H7 (cell line): ENCODE measurements at regions not wholly inside any gene's neighbourhood (a gene's known extent, or its start where the extent isn't known, plus 50 kb on each side); places are given as distances from the start of the nearest gene placed in this dataset.

Experiments
- DNase-seq: peaks from one replicate; pipeline ENCODE4 v3.0.0; 2012
- H3K27me3 ChIP-seq: 2 replicates; pipeline ENCODE4 v1.6.0; 2011; ENCODE audit warnings: mild to moderate bottlenecking, low read length; ENCODE audit not compliant: control insufficient read depth, insufficient read depth
- H3K36me3 ChIP-seq: replicated peaks from 2 replicates; pipeline ENCODE4 v1.5.1; 2011; ENCODE audit warnings: low read length; ENCODE audit not compliant: control insufficient read depth, insufficient read depth
- H3K4me3 ChIP-seq: 2 replicates; pipeline ENCODE4 v1.5.1; 2011; ENCODE audit warnings: low read depth, mild to moderate bottlenecking, control low read depth, low read length, moderate library complexity; ENCODE audit not compliant: insufficient read depth

GRCh38 chr1:57886376-57886775, 462.5 kb upstream of the DAB1 start:
- Histone ChIP-seq H3K36me3 (no peaks in the 10 kb centered on the region), H3K4me3 (no peak overlapping the region), H3K27me3 (no peaks in the 10 kb centered on the region)
- DNase-seq, result no peak

DNA sequence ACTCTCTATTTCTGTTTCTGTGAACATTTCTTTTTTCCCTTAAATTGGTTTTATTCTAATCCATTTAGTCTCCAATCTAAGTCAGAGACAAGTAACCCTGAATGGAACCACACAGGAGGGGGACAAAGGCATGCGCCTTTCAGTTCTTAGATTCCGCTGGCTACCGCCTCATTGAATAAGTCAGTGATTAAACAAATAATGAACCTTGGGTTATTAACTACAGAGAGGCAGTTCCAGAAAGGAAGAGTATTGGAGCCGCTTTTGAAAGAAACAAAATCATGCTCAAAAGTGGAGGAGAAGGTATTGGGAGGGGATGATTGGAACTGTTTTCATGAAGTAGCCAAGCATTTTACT, 459.8 kb upstream of the DAB1 start:
- no peak overlapping the region for H3K4me3 ChIP-seq
- no peak for DNase-seq

GRCh38 chr1:57882934-57883641, 459.2 kb upstream of the DAB1 start:
- H3K4me3 ChIP-seq, result no peak overlapping the region
- no peaks in the 10 kb centered on the region for H3K36me3 ChIP-seq
- no peak for DNase-seq
- H3K27me3 ChIP-seq, result no peaks in the 10 kb centered on the region

More for the DNA sequence above, 459.8 kb upstream of the DAB1 start:
- no peaks in the 10 kb centered on the region for H3K36me3 ChIP-seq
- no peaks in the 10 kb centered on the region for H3K27me3 ChIP-seq

- Histone ChIP-seq H3K4me3 (no peak overlapping the region), H3K27me3 (no peaks in the 10 kb centered on the region; the same call in 1 of the 2 replicates), H3K36me3 (no peaks in the 10 kb centered on the region)
- DNase-seq, result no peak
Observed at GRCh38 chr1:57882072-57882471, 458.2 kb upstream of the DAB1 start.

- Histone ChIP-seq H3K27me3 (no peaks in the 10 kb centered on the region; the same call in 1 of the 2 replicates), H3K36me3 (no peaks in the 10 kb centered on the region), H3K4me3 (no peak overlapping the region)
- no peak for DNase-seq
Observed at GRCh38 chr1:57881639-57882038, 457.8 kb upstream of the DAB1 start.

DNA sequence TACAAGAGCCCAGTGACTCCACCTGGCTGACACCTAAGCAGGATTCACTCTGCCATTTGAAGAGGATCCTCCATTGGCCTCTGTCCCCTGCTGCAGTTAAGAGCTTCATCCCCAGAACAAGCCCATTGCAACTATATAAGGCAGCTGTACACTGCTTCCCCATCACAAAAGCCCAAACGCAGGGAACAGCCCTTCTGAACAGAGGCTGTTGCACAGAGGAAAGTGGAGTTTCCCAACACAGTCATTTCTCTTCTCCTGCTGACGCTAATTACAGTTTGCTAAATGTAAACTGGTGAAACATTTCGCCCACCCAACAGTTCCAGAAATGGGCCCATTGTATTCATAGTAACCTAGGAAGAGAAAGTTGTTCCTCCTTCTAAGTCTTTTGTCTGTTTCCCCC, 455.8 kb upstream of the DAB1 start:
- DNase-seq, result no peak
- Histone ChIP-seq H3K27me3 (no peaks in the 10 kb centered on the region; the same call in 1 of the 2 replicates), H3K4me3 (no peak overlapping the region), H3K36me3 (no peaks in the 10 kb centered on the region)

DNA sequence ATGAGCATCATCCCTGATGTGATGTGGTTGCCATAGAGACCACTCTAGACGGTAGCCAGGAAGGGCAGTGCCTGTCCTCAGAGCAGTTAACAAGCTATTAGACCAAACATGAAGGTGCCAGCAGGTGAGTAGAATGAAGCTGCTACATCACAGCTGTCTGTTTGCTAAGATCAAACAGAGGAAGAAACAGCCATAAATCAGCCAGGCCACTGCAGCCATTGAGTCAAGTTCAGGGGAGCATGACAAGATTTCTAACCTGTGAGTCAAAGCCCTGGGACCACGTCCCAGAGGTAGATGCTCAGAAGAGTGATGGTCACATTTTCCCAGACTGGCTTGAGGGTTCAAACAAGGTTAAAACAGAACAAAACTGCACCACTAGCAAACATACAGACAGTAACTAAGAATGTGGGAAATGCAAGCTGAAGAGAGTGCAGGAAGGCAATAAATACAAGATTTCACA, 450.6 kb upstream of the DAB1 start:
- H3K27me3 ChIP-seq, result no peaks in the 10 kb centered on the region; the same call in 1 of the 2 replicates
- no peak overlapping the region for H3K4me3 ChIP-seq
- H3K36me3 ChIP-seq, result no peaks in the 10 kb centered on the region
- DNase-seq, result no peak

- H3K4me3 ChIP-seq, result no peak overlapping the region
- DNase-seq, result no peak
- no peaks in the 10 kb centered on the region; the same call in 1 of the 2 replicates for H3K27me3 ChIP-seq
- no peaks in the 10 kb centered on the region for H3K36me3 ChIP-seq
Observed at GRCh38 chr1:57872913-57873312, 449.1 kb upstream of the DAB1 start.

- Histone ChIP-seq H3K36me3 (no peaks in the 10 kb centered on the region), H3K4me3 (no peak overlapping the region), H3K27me3 (no peaks in the 10 kb centered on the region; the same call in 1 of the 2 replicates)
- no peak for DNase-seq
Observed at GRCh38 chr1:57868908-57869307, 445.0 kb upstream of the DAB1 start.

DNA sequence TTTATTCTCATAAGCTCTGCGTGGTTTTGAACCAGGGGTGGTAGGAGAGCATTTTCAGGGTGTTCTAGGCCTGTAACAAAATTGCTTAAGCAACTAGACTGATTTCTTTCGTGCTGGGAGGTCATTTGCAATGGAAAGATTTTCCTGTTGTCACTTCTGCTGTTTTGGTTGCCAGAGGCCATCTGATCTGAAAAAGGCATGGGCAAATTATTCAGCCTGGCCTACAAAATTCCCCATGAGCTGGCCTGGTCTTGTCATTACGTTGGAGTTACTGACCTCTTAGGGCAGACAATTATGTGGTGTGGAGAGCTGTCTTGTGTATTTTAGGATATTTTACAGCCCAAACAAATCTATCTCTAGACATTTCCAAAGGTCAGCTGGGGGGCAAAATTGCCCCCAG, 444.4 kb upstream of the DAB1 start:
- H3K36me3 ChIP-seq, result no peaks in the 10 kb centered on the region
- no peaks in the 10 kb centered on the region; the same call in 1 of the 2 replicates for H3K27me3 ChIP-seq
- no peak overlapping the region for H3K4me3 ChIP-seq
- DNase-seq, result no peak

- Histone ChIP-seq H3K36me3 (no peaks in the 10 kb centered on the region), H3K27me3 (no peaks in the 10 kb centered on the region; the same call in 1 of the 2 replicates), H3K4me3 (no peak overlapping the region)
- no peak for DNase-seq
Observed at GRCh38 chr1:57866998-57867397, 443.1 kb upstream of the DAB1 start.

DNA sequence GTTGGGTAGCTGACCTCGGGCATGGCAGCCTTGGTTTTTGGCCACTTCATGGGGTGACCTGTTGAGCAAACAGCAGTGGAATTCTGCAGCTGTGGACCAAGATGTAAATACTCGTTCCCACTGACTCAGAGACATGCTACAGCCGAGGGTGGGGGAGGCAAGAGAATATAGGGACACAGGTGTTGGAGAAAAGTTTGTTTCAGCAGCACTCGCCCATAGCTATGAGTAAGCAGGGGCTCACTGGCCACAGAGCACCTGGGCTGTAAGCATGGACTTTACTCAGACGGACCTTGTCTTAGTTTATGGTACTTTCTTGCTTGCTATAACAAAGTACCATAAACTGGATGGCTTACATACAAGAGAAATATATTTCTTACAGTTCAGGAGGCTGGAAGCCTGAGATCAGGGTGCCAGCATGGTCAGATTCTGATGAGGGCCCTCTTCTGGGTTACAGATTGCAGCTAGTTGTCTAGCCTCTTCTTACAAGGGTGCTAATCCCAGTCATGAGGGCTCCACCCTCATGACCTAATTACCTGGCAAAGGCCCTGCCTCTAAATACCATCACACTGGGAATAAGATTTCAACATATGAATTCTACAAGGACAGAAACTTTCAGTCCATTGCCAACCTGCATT, 437.2 kb upstream of the DAB1 start:
- no peaks in the 10 kb centered on the region for H3K36me3 ChIP-seq
- no peak for DNase-seq
- no peaks in the 10 kb centered on the region for H3K27me3 ChIP-seq
- H3K4me3 ChIP-seq, result no peak overlapping the region

GRCh38 chr1:57860325-57860724, 436.5 kb upstream of the DAB1 start:
- DNase-seq, result no peak
- no peaks in the 10 kb centered on the region for H3K36me3 ChIP-seq

GRCh38 chr1:57858740-57859139, 434.9 kb upstream of the DAB1 start:
- no peak overlapping the region for H3K4me3 ChIP-seq
- H3K36me3 ChIP-seq, result no peaks in the 10 kb centered on the region
- no peaks in the 10 kb centered on the region for H3K27me3 ChIP-seq
- peak; percentile 14 for DNase-seq

More at GRCh38 chr1:57860325-57860724, 436.5 kb upstream of the DAB1 start:
- Histone ChIP-seq H3K4me3 (no peak overlapping the region), H3K27me3 (no peaks in the 10 kb centered on the region)

- no peak for DNase-seq
- Histone ChIP-seq H3K36me3 (no peaks in the 10 kb centered on the region), H3K27me3 (no peaks in the 10 kb centered on the region), H3K4me3 (no peak overlapping the region)
Observed at GRCh38 chr1:57857809-57858208, 433.9 kb upstream of the DAB1 start.
